Subcutaneous abdominal adipose tissue (tissue), 5 donors: ENCODE measurements at regions not wholly inside any gene's neighbourhood (a gene's known extent, or its start where the extent isn't known, plus 50 kb on each side); places are given as distances from the start of the nearest gene placed in this dataset.

ENCODE experiments used
- H3K27ac ChIP-seq: one replicate; pipeline ENCODE4 v1.7.0; 2013; ENCODE audit warnings: low read depth, mild to moderate bottlenecking, inconsistent platforms, low read length, moderate library complexity
- H3K27me3 ChIP-seq, 5 donors: one replicate each; pipeline ENCODE4 v1.7.0; 2013; ENCODE audit warnings: low read length in 5 of 5, inconsistent platforms in 1 of 5; ENCODE audit not compliant: control insufficient read depth in 5 of 5, insufficient read depth in 4 of 5
- H3K36me3 ChIP-seq, 5 donors: one replicate each; pipeline ENCODE4 v1.7.0; 2013; ENCODE audit warnings: low read length in 5 of 5; ENCODE audit not compliant: control insufficient read depth in 5 of 5, insufficient read depth in 5 of 5
- H3K4me1 ChIP-seq, 5 donors: one replicate each; pipeline ENCODE4 v1.7.0; 2013; ENCODE audit warnings: low read length in 5 of 5, mild to moderate bottlenecking in 3 of 5, moderate library complexity in 1 of 5; ENCODE audit not compliant: control insufficient read depth in 5 of 5, insufficient read depth in 5 of 5
- H3K4me3 ChIP-seq, 5 donors: one replicate each; pipeline ENCODE4 v1.7.0; 2013; ENCODE audit warnings: low read length in 5 of 5, low read depth in 1 of 5
- H3K9ac ChIP-seq, 5 donors: one replicate each; pipeline ENCODE4 v1.7.0; 2013; ENCODE audit warnings: low read length in 5 of 5, mild to moderate bottlenecking in 4 of 5, moderate library complexity in 3 of 5
- H3K9me3 ChIP-seq, 5 donors: one replicate each; pipeline ENCODE4 v1.7.0; 2013; ENCODE audit warnings: low read length in 5 of 5; ENCODE audit not compliant: control insufficient read depth in 5 of 5
- donor health status: healthy.
- donor health status: healthy.
- donor health status: healthy.
- donor health status: healthy.
- donor health status: healthy.

DNA sequence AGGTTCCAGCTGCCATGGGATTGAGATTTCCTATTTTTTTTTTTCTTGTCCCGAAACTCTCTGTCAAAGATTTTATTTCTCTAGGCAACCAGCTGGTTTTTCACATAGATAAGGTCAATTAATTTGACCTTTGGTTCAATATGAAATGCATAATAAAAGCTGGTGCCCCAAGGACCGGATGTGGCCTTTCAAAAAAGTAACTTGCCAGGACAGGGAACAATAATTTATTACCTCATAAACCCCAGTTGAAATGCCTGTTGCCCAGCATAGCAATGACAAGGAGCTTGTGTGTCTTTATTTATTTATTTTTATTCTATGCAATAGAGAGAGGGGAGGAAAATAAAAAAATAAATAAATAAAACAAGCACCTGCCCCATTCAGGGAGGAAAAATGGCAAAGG lies 472.7 kb downstream of the KCNJ2 start:
- Histone ChIP-seq H3K9ac (no peak overlapping the region), H3K4me1 (no peaks in the 10 kb centered on the region), H3K9me3 (peaks cover 0 to 2% (median 0%) of the 10 kb centered on the region in 5 donors), H3K4me3 (no peak overlapping the region), H3K27me3 (no peaks in the 10 kb centered on the region), H3K36me3 (no peaks in the 10 kb centered on the region), H3K27ac (no peak overlapping the region)

DNA sequence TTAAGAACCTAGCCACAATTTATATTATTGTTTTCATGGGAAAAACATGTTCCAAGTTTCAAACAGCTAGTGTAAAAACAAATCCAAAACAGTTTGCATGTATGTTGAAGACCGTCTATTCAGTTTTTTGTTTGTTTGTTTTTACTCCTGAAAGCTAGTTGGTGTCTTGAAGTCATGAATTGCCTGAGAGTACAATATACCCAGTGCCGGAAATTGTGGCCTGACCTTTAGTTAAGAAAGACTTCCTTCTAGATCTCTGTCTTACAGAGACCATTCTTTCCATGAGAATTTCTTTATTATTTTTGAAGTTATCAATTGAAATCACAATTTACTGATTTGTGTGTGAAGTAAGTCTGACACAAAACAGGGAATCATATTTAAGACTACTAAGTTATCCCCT lies 474.8 kb downstream of the KCNJ2 start:
- no peaks in the 10 kb centered on the region for H3K27me3 ChIP-seq
- H3K9ac ChIP-seq: no peak overlapping the region
- H3K36me3 ChIP-seq: no peaks in the 10 kb centered on the region
- no peaks in the 10 kb centered on the region for H3K4me1 ChIP-seq
- peaks cover 0 to 2% (median 0%) of the 10 kb centered on the region in 5 donors for H3K9me3 ChIP-seq
- H3K27ac ChIP-seq: no peak overlapping the region
- H3K4me3 ChIP-seq: no peak overlapping the region

DNA sequence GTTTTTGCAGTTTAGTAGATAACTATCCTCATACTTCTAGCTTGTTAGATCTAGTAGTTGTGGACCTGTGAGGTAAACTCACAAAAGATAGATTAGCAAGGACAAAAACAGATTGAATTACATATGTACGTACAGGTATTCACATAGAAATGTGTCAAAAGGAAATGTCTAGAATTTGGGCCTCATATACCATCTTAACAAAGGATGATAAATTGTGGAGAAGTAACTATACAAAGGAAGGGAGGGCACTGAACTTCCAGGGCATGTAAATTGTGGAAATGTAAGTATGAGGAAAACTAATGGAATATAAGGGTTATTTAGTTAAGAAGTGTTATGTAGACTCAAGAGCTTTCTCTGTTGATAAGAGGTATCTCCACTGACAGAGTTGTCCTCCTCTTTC lies 477.3 kb downstream of the KCNJ2 start:
- no peaks in the 10 kb centered on the region for H3K27me3 ChIP-seq
- no peak overlapping the region for H3K4me3 ChIP-seq
- peaks cover 0 to 2% (median 0%) of the 10 kb centered on the region in 5 donors for H3K9me3 ChIP-seq
- H3K36me3 ChIP-seq: no peaks in the 10 kb centered on the region
- no peaks in the 10 kb centered on the region for H3K4me1 ChIP-seq
- no peak overlapping the region for H3K27ac ChIP-seq
- H3K9ac ChIP-seq: no peak overlapping the region

DNA sequence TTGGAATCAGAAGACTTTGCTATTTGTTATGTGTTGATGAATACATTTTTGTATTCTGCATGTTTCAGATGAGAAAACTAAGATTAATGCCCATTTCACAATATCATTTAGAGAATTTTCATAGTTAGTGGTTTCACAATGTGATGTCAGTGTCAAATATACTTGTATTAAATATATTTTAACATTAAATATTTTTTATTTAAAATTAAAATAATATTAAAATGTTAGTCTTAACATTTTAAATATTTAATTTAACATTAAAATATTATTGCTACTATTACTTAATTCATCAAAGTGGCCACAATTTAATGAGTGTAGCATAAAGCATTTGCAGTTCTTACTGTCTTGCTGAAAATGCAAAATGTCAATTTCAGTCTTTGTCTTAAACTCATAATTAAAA lies 478.8 kb downstream of the KCNJ2 start:
- Histone ChIP-seq H3K27ac (no peak overlapping the region), H3K36me3 (no peaks in the 10 kb centered on the region), H3K9me3 (peaks cover 0 to 2% (median 0%) of the 10 kb centered on the region in 5 donors), H3K4me1 (no peaks in the 10 kb centered on the region), H3K9ac (no peak overlapping the region), H3K27me3 (no peaks in the 10 kb centered on the region), H3K4me3 (no peak overlapping the region)

DNA sequence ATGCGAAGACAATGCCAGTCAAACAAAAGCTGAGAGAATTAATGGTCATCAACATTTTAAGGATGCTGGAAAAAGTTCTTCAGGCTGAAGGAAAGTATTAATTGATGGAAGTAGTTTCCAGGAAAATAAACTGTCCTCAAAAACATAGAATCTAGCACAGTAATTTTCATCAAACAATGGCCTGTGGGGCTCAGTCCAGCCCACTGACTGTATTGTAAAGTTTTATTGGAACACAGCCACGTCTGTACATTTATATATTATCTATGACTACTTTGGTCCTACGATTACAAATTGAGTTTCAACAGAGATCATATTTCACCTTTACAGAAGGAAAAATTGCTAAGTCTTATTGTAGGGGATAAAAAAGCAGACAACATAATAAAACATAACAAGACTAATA lies 484.5 kb downstream of the KCNJ2 start:
- Histone ChIP-seq H3K36me3 (no peaks in the 10 kb centered on the region), H3K4me3 (no peak overlapping the region), H3K9ac (no peak overlapping the region), H3K9me3 (no peaks in the 10 kb centered on the region), H3K27ac (no peak overlapping the region), H3K27me3 (no peaks in the 10 kb centered on the region), H3K4me1 (no peaks in the 10 kb centered on the region)

DNA sequence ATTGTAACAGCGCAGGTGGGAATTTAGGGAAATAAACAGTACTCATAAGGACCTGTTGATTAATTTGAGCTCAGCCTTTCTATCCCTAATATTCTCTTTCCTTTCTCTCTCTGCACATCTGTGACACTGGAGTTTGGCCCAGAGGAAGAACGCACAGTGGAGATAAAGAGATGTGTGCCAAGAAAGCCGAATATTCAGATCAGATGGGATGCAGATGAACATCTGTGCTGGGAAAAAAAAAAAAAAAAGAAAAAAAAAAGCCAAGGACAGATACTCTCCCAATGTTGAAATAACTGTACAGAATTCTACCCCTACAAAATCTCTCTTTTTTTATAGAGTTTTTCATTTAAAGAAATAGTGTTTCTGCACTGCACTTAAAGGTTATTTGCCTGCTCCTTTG lies 485.4 kb downstream of the KCNJ2 start:
- H3K27ac ChIP-seq: no peak overlapping the region
- H3K4me3 ChIP-seq: no peak overlapping the region
- H3K9me3 ChIP-seq: no peaks in the 10 kb centered on the region
- no peaks in the 10 kb centered on the region for H3K4me1 ChIP-seq
- no peaks in the 10 kb centered on the region for H3K27me3 ChIP-seq
- no peaks in the 10 kb centered on the region for H3K36me3 ChIP-seq
- H3K9ac ChIP-seq: no peak overlapping the region

DNA sequence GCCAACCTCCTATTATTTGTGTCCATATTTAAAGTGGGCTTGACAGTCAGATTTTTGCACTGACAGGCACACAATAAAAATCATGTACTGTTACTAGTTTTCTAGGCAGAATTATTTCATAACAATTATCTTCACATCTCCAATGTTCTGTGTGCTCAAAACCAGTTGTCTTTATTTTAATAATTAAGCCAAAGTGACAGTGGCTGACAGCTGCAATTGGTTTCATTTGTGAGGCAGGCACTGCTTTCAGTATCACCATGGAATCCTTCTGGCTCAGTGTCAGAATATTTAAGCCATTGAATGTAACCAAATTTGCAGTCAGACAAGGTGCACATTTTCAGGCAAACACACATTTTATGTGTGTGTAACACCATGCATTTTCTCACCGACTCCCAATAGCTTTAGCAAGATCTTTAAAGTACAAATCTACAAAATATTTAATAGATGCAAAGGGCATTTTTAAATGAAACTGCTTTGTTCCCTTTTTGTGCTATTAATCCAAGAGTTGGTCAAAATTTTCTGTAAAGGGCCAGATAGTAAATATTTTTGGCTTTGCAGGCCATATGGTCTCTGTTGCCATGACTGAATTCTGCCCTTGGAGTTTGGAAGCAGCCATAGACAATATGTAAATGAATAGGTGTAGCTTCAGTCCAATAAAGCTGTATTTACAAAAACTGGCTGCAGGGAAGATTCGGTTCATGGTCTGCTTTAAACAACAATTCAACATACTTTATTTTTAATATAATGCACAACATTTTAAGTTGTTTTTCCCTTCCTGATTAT lies 486.0 kb downstream of the KCNJ2 start:
- Histone ChIP-seq H3K27me3 (no peaks in the 10 kb centered on the region), H3K27ac (no peak overlapping the region), H3K36me3 (no peaks in the 10 kb centered on the region), H3K4me1 (peaks cover 0 to under 1% (median 0%) of the 10 kb centered on the region in 5 donors), H3K4me3 (no peak overlapping the region), H3K9me3 (no peaks in the 10 kb centered on the region), H3K9ac (no peak overlapping the region)

DNA sequence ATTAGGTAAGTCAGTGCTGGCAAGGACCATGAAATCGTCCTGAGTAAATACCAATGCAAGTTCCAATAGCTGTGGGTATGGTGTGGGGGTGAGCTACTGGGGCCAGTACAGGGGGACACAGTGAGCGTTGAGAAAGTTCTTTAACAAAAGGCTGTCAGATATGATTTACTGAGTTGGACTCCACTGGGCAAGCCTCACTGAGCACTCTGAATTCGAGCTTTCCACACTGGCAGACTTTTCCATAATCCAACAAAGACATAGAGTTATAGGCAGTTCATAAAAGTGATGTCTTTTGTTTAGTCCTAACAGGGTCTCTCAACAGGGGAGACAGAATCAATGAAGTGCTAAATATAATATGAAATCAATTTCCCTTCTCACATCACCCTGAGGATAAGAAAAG lies 489.0 kb downstream of the KCNJ2 start:
- Histone ChIP-seq H3K27me3 (no peaks in the 10 kb centered on the region), H3K27ac (no peak overlapping the region), H3K9me3 (no peaks in the 10 kb centered on the region), H3K4me3 (no peak overlapping the region), H3K9ac (no peak overlapping the region), H3K36me3 (no peaks in the 10 kb centered on the region), H3K4me1 (peaks cover 0 to 15% (median 0%) of the 10 kb centered on the region in 5 donors)

DNA sequence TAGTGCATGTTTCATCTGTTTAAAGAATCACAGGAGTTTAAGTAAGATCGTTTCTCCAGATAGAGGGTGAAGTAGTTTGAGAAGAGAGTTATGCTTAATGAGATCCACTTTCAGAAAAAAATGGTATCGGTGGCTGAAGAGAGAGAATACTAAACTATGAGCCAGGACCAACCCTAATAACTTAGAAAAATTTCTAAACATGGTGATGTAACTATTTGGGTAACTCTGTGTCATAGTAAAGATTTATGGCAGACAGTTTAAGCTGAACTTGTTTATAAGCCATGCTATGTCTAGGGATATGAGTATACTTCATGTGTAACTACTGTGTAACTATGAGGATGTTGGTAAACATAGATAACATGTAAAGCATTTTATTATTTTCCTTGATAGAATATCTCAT lies 489.5 kb downstream of the KCNJ2 start:
- Histone ChIP-seq H3K27ac (no peak overlapping the region), H3K4me1 (peaks cover 0 to 15% (median 0%) of the 10 kb centered on the region in 5 donors), H3K4me3 (no peak overlapping the region), H3K27me3 (no peaks in the 10 kb centered on the region), H3K9me3 (no peaks in the 10 kb centered on the region), H3K36me3 (no peaks in the 10 kb centered on the region), H3K9ac (no peak overlapping the region)

DNA sequence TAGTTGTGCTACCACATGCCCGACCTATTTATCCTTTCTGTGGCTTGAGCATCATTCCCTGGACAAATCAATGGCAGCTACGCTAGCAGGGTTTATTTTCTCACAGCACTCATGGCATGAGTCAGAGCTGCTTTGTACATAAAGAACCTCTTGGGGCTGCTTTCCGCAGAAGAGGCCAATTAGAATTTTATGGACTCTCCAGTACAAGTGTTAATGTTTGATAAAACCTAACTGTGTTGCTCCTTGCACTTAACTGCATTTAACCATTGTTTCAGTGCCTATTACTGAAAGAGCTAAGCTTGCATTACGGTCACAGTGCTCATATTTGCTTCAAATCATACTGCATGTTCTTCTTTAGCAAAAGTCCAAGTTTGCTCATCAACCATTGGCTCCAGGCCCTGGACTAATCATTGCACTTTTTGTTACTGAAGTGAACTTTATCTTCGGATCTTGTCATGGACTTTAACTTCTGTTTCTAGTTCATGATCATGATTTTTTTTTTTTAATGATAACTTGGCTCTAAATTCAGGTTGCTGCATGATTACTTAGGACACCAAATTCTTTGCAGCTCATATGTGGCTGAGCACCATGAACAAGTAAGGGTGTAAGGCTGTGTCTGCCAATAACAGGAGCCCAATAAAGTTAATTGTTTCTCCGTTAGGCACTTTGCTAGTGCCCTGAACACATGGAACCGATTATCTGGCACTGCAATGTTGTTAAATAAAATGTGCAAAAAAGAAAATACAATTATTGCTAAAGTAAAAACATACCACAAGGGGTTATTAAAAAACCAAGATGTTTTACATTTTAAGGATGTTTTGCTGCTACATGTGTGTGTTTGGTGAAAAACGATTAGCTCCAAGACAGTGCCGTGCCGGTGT lies 492.2 kb downstream of the KCNJ2 start:
- H3K27ac ChIP-seq: no peak overlapping the region
- no peaks in the 10 kb centered on the region for H3K27me3 ChIP-seq

More for the DNA sequence above, 492.2 kb downstream of the KCNJ2 start:
- no peaks in the 10 kb centered on the region for H3K9me3 ChIP-seq
- no peaks in the 10 kb centered on the region for H3K36me3 ChIP-seq
- H3K9ac ChIP-seq: no peak overlapping the region
- peaks cover 0 to 15% (median 0%) of the 10 kb centered on the region in 5 donors for H3K4me1 ChIP-seq
- no peak overlapping the region for H3K4me3 ChIP-seq
